Suprapubic skin (tissue), 4 donors: ENCODE measurements at regions not wholly inside any gene's neighbourhood (a gene's known extent, or its start where the extent isn't known, plus 50 kb on each side); places are given as distances from the start of the nearest gene placed in this dataset.
"Not testable (repeated sequence)": the region's sequence is repeated elsewhere in the genome, so short reads cannot be mapped to it uniquely, and the experiment has no call there.

Experiments
- DNase-seq, 2 donors: peaks; one replicate each; pipeline ENCODE4 v3.0.0-alpha.2; 2019; ENCODE audit warnings: low spot score in 2 of 2
- H3K27ac ChIP-seq: fragments of 200-600 bp; sonication (generic); one replicate; pipeline ENCODE4 v1.5.1; 2019
- H3K27me3 ChIP-seq: fragments of 200-600 bp; sonication (generic); one replicate; pipeline ENCODE4 v1.5.1; 2019
- H3K36me3 ChIP-seq: fragments of 200-600 bp; sonication (generic); one replicate; pipeline ENCODE4 v1.5.1; 2019
- H3K4me1 ChIP-seq: fragments of 200-600 bp; sonication (generic); one replicate; pipeline ENCODE4 v1.5.1; 2019
- H3K4me3 ChIP-seq: fragments of 200-600 bp; sonication (generic); one replicate; pipeline ENCODE4 v1.5.1; 2019; ENCODE audit warnings: mild to moderate bottlenecking
- H3K9me3 ChIP-seq: fragments of 200-600 bp; sonication (generic); one replicate; pipeline ENCODE4 v1.5.1; 2019
- EP300 ChIP-seq: sonication (generic); formaldehyde crosslinking; IDR thresholded peaks from one replicate; pipeline ENCODE4 v1.6.1; 2017; ENCODE audit warnings: antibody characterized with exemption
- POLR2A ChIP-seq, 2 donors: fragments of 450-650 bp; IDR thresholded peaks; one replicate each; pipeline ENCODE4 v1.6.1; 2017; ENCODE audit warnings: antibody characterized with exemption in 2 of 2, mild to moderate bottlenecking in 2 of 2, moderate library complexity in 2 of 2
- POLR2AphosphoS5 ChIP-seq, 3 donors: sonication (generic); formaldehyde crosslinking; IDR thresholded peaks; one replicate each; pipeline ENCODE4 v1.6.1; 2017; ENCODE audit warnings: antibody characterized with exemption in 3 of 3
- WGBS: methylation state at CpG from one replicate; pipeline ENCODE4 v1.1.5; 2018; 5-methylcytosine and 5-hydroxymethylcytosine counted together
- TF ChIP-seq, protein P1 (sequence below), 2 donors: fragments of 200-600 bp in 1 of 2; fragments of 450-650 bp in 1 of 2; sonication (generic) in 1 of 2; IDR thresholded peaks; one replicate each; pipeline ENCODE4 v1.5.1; 2016 to 2019; ENCODE audit warnings: antibody characterized with exemption in 2 of 2, mild to moderate bottlenecking in 1 of 2, moderate library complexity in 1 of 2

DNA sequence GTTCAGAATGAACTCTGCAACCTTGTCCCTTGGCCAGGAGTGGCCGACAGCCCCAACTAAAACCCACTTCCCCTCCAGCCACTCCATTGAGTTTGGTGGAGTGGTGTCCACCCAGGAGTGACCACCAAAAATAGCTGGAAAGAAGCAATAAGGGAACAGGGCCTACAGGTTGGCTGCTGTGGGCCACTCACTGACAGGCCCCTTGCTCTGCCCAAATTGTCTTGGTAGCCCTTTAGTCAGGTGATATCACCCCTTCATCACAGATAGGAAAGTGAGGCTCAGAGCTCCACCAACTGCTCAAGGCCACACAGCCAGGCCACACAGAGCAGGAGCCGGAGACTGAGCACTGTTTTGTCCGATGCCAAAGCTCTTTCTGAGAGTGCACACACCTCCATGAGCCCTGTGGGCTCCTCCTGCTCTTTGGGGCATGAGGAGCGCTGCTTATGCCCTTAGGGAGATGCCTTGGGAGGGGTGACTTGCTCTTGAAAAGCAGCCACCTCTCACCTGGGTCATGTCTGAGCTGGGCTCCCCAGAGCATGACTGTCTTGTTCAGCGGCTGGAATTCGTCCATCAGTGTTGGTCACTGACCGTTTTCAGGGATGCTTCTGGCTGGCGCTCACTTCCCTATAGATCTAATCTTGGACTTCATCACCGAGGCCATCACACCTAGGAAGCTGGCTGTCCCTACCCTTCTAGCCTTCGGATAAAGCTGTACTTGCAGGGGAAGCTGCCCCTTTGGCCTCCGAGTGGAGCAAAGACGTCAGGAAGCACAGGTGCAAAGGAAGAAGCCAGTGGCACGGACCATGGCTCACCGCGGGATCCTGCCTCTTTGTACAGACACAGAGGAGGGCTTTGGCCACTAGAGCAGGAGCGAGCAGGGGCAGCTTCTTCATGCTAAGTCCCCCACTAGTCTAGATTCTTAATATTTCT, 186.0 kb upstream of the ZNF469 start:
- H3K27ac ChIP-seq: no peak overlapping the region
- no peaks in the 10 kb centered on the region for H3K9me3 ChIP-seq
- TF ChIP-seq POLR2AphosphoS5 (IDR thresholded peaks at IDR 0.05): no peak
- no peak for TF ChIP-seq EP300
- TF ChIP-seq POLR2A (IDR thresholded peaks at IDR 0.05): no peak
- TF ChIP-seq, protein P1, sequence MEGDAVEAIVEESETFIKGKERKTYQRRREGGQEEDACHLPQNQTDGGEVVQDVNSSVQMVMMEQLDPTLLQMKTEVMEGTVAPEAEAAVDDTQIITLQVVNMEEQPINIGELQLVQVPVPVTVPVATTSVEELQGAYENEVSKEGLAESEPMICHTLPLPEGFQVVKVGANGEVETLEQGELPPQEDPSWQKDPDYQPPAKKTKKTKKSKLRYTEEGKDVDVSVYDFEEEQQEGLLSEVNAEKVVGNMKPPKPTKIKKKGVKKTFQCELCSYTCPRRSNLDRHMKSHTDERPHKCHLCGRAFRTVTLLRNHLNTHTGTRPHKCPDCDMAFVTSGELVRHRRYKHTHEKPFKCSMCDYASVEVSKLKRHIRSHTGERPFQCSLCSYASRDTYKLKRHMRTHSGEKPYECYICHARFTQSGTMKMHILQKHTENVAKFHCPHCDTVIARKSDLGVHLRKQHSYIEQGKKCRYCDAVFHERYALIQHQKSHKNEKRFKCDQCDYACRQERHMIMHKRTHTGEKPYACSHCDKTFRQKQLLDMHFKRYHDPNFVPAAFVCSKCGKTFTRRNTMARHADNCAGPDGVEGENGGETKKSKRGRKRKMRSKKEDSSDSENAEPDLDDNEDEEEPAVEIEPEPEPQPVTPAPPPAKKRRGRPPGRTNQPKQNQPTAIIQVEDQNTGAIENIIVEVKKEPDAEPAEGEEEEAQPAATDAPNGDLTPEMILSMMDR (IDR thresholded peaks at IDR 0.05): no peak
- no peak for DNase-seq
- WGBS: 95% methylated on average over 8 of the region's 16 CpGs
- no peaks in the 10 kb centered on the region for H3K27me3 ChIP-seq
- H3K4me1 ChIP-seq: peaks cover 12% of the 10 kb centered on the region
- H3K4me3 ChIP-seq: no peak overlapping the region
- H3K36me3 ChIP-seq: no peaks in the 10 kb centered on the region

DNA sequence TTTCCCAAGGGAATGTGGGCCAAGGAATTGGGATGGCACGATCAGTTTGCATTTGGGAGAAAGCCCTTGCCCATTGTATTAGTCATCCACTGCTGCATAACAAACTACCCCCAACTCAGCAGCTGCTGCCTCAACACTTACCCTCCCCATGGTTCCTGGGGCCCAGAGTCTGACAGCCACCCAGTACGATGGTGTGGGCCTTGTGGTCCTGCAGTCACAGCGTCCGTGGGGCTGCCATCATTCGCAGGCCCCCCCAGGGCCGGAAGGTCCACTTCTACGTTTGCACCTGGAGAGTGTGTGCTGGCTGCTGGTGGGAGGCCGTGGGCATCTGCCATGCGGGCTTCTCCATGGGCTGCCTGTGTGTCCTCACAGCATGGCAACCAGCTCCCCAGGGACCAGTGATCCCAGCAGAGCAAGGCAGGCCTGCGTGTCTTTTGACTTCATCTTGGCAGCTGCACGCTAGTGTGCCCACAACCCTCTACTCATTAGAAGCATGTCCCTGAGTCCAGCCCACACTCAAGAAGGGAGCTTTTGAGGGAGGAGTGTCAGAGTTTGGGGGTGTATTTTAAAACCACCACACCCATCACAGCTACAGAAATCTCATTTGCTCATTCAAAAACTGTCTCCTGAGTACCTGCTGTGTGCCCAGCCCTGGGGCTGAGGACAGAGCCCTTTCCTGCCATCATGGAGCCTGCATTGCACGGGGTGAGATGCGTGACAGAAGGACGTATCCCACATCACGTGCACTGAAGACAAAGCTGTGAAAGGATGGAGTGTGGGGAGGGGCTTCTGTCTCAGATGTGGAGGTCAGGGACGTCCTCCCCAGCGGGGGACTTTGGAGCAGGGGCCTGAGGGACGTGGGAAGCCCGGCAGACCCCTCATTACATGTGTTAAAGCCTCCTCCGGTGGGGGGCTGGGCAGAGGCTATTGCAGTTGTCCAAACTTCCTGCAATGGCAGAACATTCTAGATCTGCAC, 185.0 kb upstream of the ZNF469 start:
- peaks cover 1% of the 10 kb centered on the region for H3K27me3 ChIP-seq
- H3K4me1 ChIP-seq: peaks cover 12% of the 10 kb centered on the region
- 85% methylated on average over 17 of the region's 20 CpGs for WGBS
- TF ChIP-seq POLR2AphosphoS5 (IDR thresholded peaks at IDR 0.05) (no peak), POLR2A (IDR thresholded peaks at IDR 0.05) (no peak), EP300 (no peak)
- TF ChIP-seq, protein P1 (IDR thresholded peaks at IDR 0.05): no peak
- no peak for DNase-seq
- H3K36me3 ChIP-seq: no peaks in the 10 kb centered on the region
- H3K9me3 ChIP-seq: no peaks in the 10 kb centered on the region
- no peak overlapping the region for H3K4me3 ChIP-seq
- H3K27ac ChIP-seq: no peak overlapping the region

DNA sequence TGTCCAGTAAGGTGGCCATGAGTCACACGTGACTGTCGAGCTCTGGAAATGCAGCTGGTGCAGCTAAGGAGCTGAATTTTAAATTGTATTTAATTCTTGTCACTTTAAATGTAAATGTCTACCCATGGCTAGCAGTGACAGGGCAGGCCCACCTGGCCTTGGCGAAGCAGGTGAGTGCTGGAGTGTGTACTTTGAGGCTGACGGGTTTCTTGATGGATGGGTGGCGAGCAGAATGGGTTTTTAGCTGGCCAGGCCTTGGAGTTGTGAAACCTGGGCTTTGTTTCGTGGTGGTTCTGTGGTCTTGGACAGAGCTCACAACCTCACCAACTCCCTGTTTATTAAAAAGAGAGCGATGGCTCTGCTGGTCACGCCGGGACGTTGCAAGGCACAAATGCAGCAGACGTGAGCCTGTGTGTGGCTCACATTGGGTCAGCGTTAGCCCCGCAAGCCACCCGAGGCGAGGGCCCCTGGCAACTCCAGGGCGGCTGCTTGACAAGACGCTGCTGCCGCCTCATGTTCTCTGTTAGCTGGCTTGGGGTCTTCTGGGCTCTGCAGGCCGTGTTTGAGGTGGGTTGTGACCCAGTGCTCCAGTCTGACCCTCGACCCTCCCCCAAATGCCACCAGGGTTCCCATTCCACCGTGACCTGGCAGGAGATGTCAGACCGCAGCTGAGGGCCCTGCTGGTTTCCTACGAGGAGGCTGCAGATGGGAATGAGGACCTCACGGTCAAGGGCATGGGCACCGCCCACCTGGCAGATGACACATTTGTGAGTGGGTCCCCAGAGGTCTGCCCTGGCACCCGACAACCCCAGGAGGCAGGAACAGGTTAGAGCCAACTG, 184.1 kb upstream of the ZNF469 start:
- H3K27ac ChIP-seq, H3K27me3 ChIP-seq, H3K9me3 ChIP-seq, H3K36me3 ChIP-seq, H3K4me3 ChIP-seq: not testable (repeated sequence)
- WGBS: 84% methylated on average over 8 of the region's 26 CpGs
- peaks cover 12% of the 10 kb centered on the region for H3K4me1 ChIP-seq
- peak in 1 of 2 donors; percentile 64 for DNase-seq

DNA sequence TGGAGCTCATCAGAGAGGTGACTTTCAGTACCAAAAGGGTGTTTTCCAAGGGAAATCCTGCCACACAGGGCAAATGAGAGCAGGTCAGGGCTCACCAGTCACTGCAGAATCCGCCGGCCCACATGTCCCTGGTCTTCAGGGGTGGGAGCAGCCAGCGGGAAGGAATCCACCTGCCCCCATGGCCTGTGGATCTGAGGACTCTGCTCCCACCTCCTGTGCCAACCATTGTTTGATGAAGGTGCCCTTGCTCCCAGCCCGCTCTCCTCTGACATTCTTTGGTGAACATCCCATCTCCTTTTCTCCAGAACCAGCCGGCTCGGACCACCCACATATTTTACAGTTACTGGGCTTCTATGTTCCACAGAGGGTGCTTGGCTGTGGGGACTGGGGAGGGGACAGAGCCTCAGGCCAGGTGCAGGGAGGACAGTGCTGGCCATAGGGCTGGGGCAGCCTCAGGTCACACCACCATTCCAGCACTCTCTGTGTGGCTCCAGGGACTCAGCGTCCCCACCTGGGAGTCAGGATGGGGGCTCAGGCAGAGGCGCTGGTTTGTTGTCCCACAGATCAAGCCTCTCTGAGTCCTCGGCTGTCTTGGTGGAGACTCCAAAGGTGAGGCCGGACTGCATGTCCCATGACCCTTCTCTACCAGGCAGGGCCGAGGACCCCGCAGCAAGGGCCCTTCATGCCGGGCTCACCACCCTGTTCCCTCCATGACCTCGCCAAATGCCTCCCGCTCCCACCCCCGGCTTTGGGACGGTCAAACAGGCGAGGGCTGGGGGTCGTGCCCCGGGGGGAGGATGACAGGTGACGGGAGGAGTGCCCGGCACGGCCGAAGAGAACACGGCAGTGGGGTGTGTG, 183.2 kb upstream of the ZNF469 start:
- H3K36me3 ChIP-seq, H3K9me3 ChIP-seq, H3K27ac ChIP-seq, H3K4me3 ChIP-seq, H3K4me1 ChIP-seq, H3K27me3 ChIP-seq: not testable (repeated sequence)
- peak in 1 of 2 donors; percentile 69 for DNase-seq
- WGBS: 90% methylated on average over 14 of the region's 25 CpGs

DNA sequence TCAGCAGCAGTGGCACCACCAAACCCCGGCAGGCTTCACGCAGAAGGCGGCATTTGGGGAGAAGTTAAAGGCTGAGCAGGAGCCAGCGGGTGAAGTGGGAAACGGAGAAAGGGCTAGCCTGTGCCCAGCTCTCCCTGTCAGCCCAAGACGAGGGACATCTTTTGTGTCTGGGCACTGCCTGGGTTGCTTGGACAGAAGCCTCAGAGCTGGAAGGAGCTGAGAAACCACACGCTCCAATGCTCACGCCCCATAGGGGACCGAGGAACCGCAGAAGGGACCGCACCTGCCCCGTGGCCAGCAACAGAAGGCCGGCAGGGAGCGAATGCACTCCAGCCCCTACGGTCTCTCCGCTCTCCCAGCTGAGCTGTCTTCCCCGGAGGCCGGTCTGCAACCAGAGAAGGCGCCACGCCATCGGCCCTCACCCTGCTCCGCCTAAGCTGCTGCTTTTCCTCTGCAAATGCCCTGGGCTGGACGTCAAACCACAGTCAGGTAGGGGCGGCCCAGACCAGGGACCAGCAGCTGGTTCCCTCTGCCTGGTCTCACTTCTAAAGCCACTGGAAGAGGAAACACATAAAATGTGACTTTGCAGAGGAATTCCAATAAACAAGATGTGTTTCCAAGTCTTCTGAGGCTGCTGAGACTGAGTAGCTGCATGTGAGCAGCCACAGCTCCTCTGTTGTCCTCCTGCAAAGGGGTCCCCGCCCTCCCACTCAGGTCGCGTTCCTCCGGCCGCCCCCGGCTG, 182.4 kb upstream of the ZNF469 start:
- not testable (repeated sequence) for H3K36me3 ChIP-seq, H3K27ac ChIP-seq, H3K4me1 ChIP-seq, H3K27me3 ChIP-seq, H3K4me3 ChIP-seq, H3K9me3 ChIP-seq
- peak in 1 of 2 donors; percentile 54 for DNase-seq
- 81% methylated on average over 16 of the region's 30 CpGs for WGBS
